GM12878 (cell line): ENCODE measurements at regions not wholly inside any gene's neighbourhood (a gene's known extent, or its start where the extent isn't known, plus 50 kb on each side); places are given as distances from the start of the nearest gene placed in this dataset.

ENCODE experiments used
- ATAC-seq: fragments of 200-7000 bp; cut with Tn5 transposase; 3 replicates; pipeline ENCODE4 v1.9.1; 2020; ENCODE audit warnings: mild to moderate bottlenecking, moderate library complexity
- BruUV-seq: library from RNA; stranded (reverse); fragments of 400-500 nt; replicated peaks from 2 replicates; lab custom pipeline; 2021; lab: Mats Ljungman, UMichigan
- CTCF ChIA-PET: fragments of 300-600 bp; sonication (Branson Sonifier 250); formaldehyde crosslinking; extraction: SDS; loops from one replicate; lab custom pipeline; 2021; ENCODE audit warnings: inconsistent platforms; lab: Yijun Ruan, JAX
- POLR2A ChIA-PET: fragments of 350-600 bp; formaldehyde crosslinking; extraction: SDS; loops from one replicate; lab custom pipeline; 2021; ENCODE audit warnings: inconsistent platforms; lab: Charles Lee
- RAD21 ChIA-PET: fragments of 300-600 bp; sonication (Branson Sonifier 250); formaldehyde crosslinking; loops from one replicate; lab custom pipeline; 2023; ENCODE audit warnings: antibody characterized with exemption; ENCODE audit not compliant: unreplicated experiment; lab: Charles Lee
- SMC1A ChIA-PET: fragments of 300-600 bp; sonication (Branson Sonifier 250); formaldehyde crosslinking; loops from one replicate; lab custom pipeline; 2023; ENCODE audit not compliant: unreplicated experiment, uncharacterized antibody; lab: Charles Lee
- DNase-seq: peaks from one replicate; pipeline ENCODE4 v3.0.0-alpha.2; 2011; ENCODE audit warnings: low read depth, low spot score
- FAIRE-seq: peaks from 3 replicates; lab custom pipeline; 2011; peaks lifted over from hg19 to GRCh38; lab: Jason Lieb, UNC
- H2AFZ ChIP-seq: 2 replicates; pipeline ENCODE4 v1.6.0; 2011; ENCODE audit warnings: low read depth, low read length, control low read depth; ENCODE audit not compliant: control insufficient read depth
- H3K27ac ChIP-seq: 2 replicates; pipeline ENCODE4 v1.5.1; 2011; ENCODE audit warnings: control low read depth; ENCODE audit not compliant: control insufficient read depth, insufficient read depth
- H3K27me3 ChIP-seq, 2 experiments: replicated peaks in 1 of 2; 2 replicates each; pipeline versions ENCODE4 v1.6.0 to v1.6.1; 2011; ENCODE audit warnings: low read length in 1 of 2; ENCODE audit not compliant: control insufficient read depth in 2 of 2, insufficient read depth in 2 of 2
- H3K36me3 ChIP-seq, 2 experiments: 2 replicates each; pipeline ENCODE4 v1.5.1; 2011; ENCODE audit warnings: low read length in 1 of 2; ENCODE audit not compliant: control insufficient read depth in 2 of 2, insufficient read depth in 2 of 2
- H3K4me1 ChIP-seq: 2 replicates; pipeline ENCODE4 v1.6.1; 2011; ENCODE audit warnings: mild to moderate bottlenecking, low read length, moderate library complexity, mixed read lengths; ENCODE audit not compliant: control insufficient read depth, insufficient read depth
- H3K4me2 ChIP-seq: 2 replicates; pipeline ENCODE4 v1.6.0; 2011; ENCODE audit warnings: control low read depth; ENCODE audit not compliant: control insufficient read depth, insufficient read depth
- H3K4me3 ChIP-seq: fragments of 200-600 bp; sonication (generic); 2 replicates; pipeline ENCODE4 v1.5.1; 2016
- H3K79me2 ChIP-seq: 2 replicates; pipeline ENCODE4 v1.6.0; 2011; ENCODE audit warnings: low read length; ENCODE audit not compliant: control insufficient read depth, insufficient read depth
- H3K9ac ChIP-seq: 2 replicates; pipeline ENCODE4 v1.8.0; 2011; ENCODE audit warnings: low read length, control low read depth, mixed read lengths; ENCODE audit not compliant: control insufficient read depth, insufficient read depth
- H3K9me3 ChIP-seq: replicated peaks from 3 replicates; pipeline ENCODE4 v1.5.1; 2011; ENCODE audit warnings: mild to moderate bottlenecking, low read length; ENCODE audit not compliant: control insufficient read depth, insufficient read depth
- H4K20me1 ChIP-seq: 2 replicates; pipeline ENCODE4 v1.6.0; 2011; ENCODE audit not compliant: control insufficient read depth, insufficient read depth
- ASH2L ChIP-seq: fragments of 300-600, 200-600 bp; sonication (generic); IDR thresholded peaks from 2 replicates; pipeline ENCODE4 v1.6.1; 2017; ENCODE audit warnings: low read depth, mild to moderate bottlenecking, borderline replicate concordance
- ATF2 ChIP-seq: IDR thresholded peaks from 2 replicates; pipeline ENCODE4 v1.6.1; 2012; ENCODE audit warnings: low read length, inconsistent platforms
- BMI1 ChIP-seq: fragments of 450-650 bp; IDR thresholded peaks from 2 replicates; pipeline ENCODE4 v1.6.1; 2016; ENCODE audit warnings: mild to moderate bottlenecking, moderate library complexity, borderline replicate concordance
- CBFB ChIP-seq: IDR thresholded peaks from 2 replicates; pipeline ENCODE4 v1.6.1; 2016; ENCODE audit warnings: antibody characterized with exemption, low read depth
- CTCF ChIP-seq, 3 experiments: IDR thresholded peaks in 2 of 3; conservative IDR thresholded peaks in 1 of 3; 2 replicates each; pipeline ENCODE4 v1.5.1; 2011; ENCODE audit warnings: low read depth in 3 of 3, low read length in 3 of 3, mild to moderate bottlenecking in 3 of 3, control low read depth in 2 of 3, moderate library complexity in 2 of 3, inconsistent platforms in 1 of 3, mixed read lengths in 1 of 3; ENCODE audit not compliant: control insufficient read depth in 2 of 3, insufficient read depth in 1 of 3; ENCODE audit errors: extremely low read depth in 1 of 3
- E4F1 ChIP-seq: fragments of 450-650 bp; IDR thresholded peaks from 2 replicates; pipeline ENCODE4 v1.6.1; 2018; ENCODE audit warnings: borderline replicate concordance, mild to moderate bottlenecking; ENCODE audit not compliant: partially characterized antibody
- EGR1 ChIP-seq, 2 experiments: IDR thresholded peaks; 1 replicate in 1 of 2; 2 replicates in 1 of 2; pipeline ENCODE4 v1.6.1; 2011 to 2012; ENCODE audit warnings: low read depth in 2 of 2, low read length in 2 of 2, borderline replicate concordance in 1 of 2, mild to moderate bottlenecking in 1 of 2, moderate library complexity in 1 of 2
- HDAC2 ChIP-seq: fragments of 200-600 bp; sonication (generic); IDR thresholded peaks from 2 replicates; pipeline ENCODE4 v1.6.1; 2017
- JUNB ChIP-seq: IDR thresholded peaks from 2 replicates; pipeline ENCODE4 v1.6.1; 2016; ENCODE audit warnings: antibody characterized with exemption, mild to moderate bottlenecking
- MXI1 ChIP-seq: fragments of 150-350 bp; IDR thresholded peaks from 2 replicates; pipeline ENCODE4 v1.6.1; 2011; ENCODE audit warnings: low read depth, mild to moderate bottlenecking, inconsistent platforms, low read length, improper control_type of control experiment
- RAD21 ChIP-seq: IDR thresholded peaks from 2 replicates; pipeline ENCODE4 v1.6.1; 2011; ENCODE audit warnings: mild to moderate bottlenecking, low read depth, low read length, moderate library complexity; ENCODE audit not compliant: insufficient read depth
- RUNX3 ChIP-seq: IDR thresholded peaks from 2 replicates; pipeline ENCODE4 v1.6.1; 2012; ENCODE audit warnings: low read length, inconsistent platforms
- SIX5 ChIP-seq: IDR thresholded peaks from 2 replicates; pipeline ENCODE4 v1.6.1; 2011; ENCODE audit warnings: mild to moderate bottlenecking, low read depth, low read length, moderate library complexity; ENCODE audit not compliant: severe bottlenecking
- ZNF217 ChIP-seq: fragments of 450-650 bp; IDR thresholded peaks from 2 replicates; pipeline ENCODE4 v1.6.1; 2017; ENCODE audit warnings: antibody characterized with exemption, mild to moderate bottlenecking
- ZNF622 ChIP-seq: fragments of 450-650 bp; IDR thresholded peaks from 2 replicates; pipeline ENCODE4 v1.6.1; 2017; ENCODE audit warnings: mild to moderate bottlenecking, inconsistent platforms
- ZZZ3 ChIP-seq: IDR thresholded peaks from 2 replicates; pipeline ENCODE4 v1.6.1; 2011; ENCODE audit warnings: low read depth; ENCODE audit not compliant: control insufficient read depth, insufficient read length
- WGBS: methylation state at CpG from one replicate; pipeline ENCODE4 v1.1.6; 2016; ENCODE audit warnings: low lambda C conversion rate; ENCODE audit not compliant: insufficient replicate concordance, insufficient coverage; ENCODE audit errors: missing lambda C conversion rate; 5-methylcytosine and 5-hydroxymethylcytosine counted together
- in situ Hi-C: fragments of 300-500 bp; cut with MboI; formaldehyde crosslinking; loops from 9 replicates; pipeline ENCODE4 v1.14.3; 2018; ENCODE audit warnings: mixed read lengths
- intact Hi-C: fragments of 100-400 bp; cut with micrococcal nuclease; formaldehyde crosslinking; loops from one replicate; pipeline ENCODE4 v1.14.2; 2022; ENCODE audit not compliant: unreplicated experiment

- TF ChIP-seq ATF2 (no peak), ZNF217 (no peak), ASH2L (no peak), E4F1 (no peak), RAD21 (no peak), CTCF (IDR thresholded peaks at IDR 0.05 in 2 of 3, conservative IDR thresholded peaks at IDR 0.05 in 1 of 3; ENCODE audit: control insufficient read depth in 2 of 3, extremely low read depth in 1 of 3, insufficient read depth in 1 of 3, low read depth in 3 of 3, low read length in 3 of 3) (no peak), SIX5 (no peak)
Observed at GRCh38 chr21:27403011-27403410, 436.1 kb upstream of the ADAMTS5 start (continued).

- POLR2A ChIA-PET = no interaction called here
- SMC1A ChIA-PET = no interaction called here
- Histone ChIP-seq H3K4me2 (no peak overlapping the region), H2AFZ (no peak overlapping the region), H3K9me3 (no peaks in the 10 kb centered on the region), H3K79me2 (no peaks in the 10 kb centered on the region), H3K4me1 (no peaks in the 10 kb centered on the region), H3K36me3 (no peaks in the 10 kb centered on the region), H3K27me3 (no peaks in the 10 kb centered on the region), H4K20me1 (no peaks in the 10 kb centered on the region), H3K27ac (no peak overlapping the region), H3K9ac (no peak overlapping the region), H3K4me3 (no peak overlapping the region)
- RAD21 ChIA-PET = no interaction called here
- in situ Hi-C loops = no loop called here
- no TSS peak for BruUV-seq
- CTCF ChIA-PET = no interaction called here
- intact Hi-C loops = no loop called here
- 36% methylated on average over 4 of the region's 4 CpGs for WGBS
- DNase-seq (no peak), ATAC-seq (no peak), FAIRE-seq (no peak)
- TF ChIP-seq ZZZ3 (no peak), MXI1 (no peak), HDAC2 (no peak), BMI1 (no peak), JUNB (no peak), ZNF622 (no peak), RUNX3 (no peak), SIX5 (no peak), EGR1 (IDR thresholded peaks at IDR 0.05; ENCODE audit: borderline replicate concordance in 1 of 2, low read depth in 2 of 2, low read length in 2 of 2) (no peak), CBFB (no peak)
Observed at GRCh38 chr21:27400045-27400444, 433.2 kb upstream of the ADAMTS5 start.
